ENCODE measurements at regions not wholly inside any gene's neighbourhood (a gene's known extent, or its start where the extent isn't known, plus 50 kb on each side); places are given as distances from the start of the nearest gene placed in this dataset.

DNA sequence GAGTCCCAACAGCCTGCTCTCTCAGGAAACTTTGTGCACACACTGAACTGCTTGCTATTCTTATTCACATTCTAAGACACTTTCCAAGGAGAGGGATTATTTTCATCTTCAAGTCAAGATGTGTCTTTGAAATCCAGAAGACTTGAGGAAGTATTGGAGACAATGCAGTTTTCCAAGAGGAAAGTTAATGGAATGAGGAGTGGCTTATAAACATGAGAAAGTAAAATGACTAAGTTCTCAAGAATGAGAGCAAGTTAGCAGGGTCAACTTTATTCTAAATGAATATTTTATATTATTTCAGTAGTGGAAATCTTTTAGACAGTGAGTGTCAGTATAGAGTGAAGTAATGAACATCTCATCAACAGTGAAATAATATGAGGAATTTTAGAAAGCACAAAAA is 1239.3 kb downstream of the MRPL39 start:
- ChIA-PET CTCF (no interaction called here), POLR2A (no interaction called here)
- H3K27ac ChIP-seq (ENCODE audit: extremely low read depth, low read depth, low read length), result no peak overlapping the region
- H3K4me3 ChIP-seq (ENCODE audit: low read depth, low read length), result no peak overlapping the region
- no peaks in the 10 kb centered on the region for H3K4me1 ChIP-seq (ENCODE audit: control insufficient read depth, insufficient read depth, low read length)
- no peak for TF ChIP-seq ZNF791 (tag by site-specific recombination; IDR thresholded peaks at IDR 0.05)
- no peak for TF ChIP-seq ZNF560 (tag by site-specific recombination; IDR thresholded peaks at IDR 0.05; ENCODE audit: borderline replicate concordance)
- no peak for TF ChIP-seq ZNF324 (tag by site-specific recombination; IDR thresholded peaks at IDR 0.05)
- no peak for TF ChIP-seq ZIC2 (tag by site-specific recombination; IDR thresholded peaks at IDR 0.05)
- TF ChIP-seq SALL2 (tag by site-specific recombination; IDR thresholded peaks at IDR 0.05; ENCODE audit: borderline replicate concordance), result no peak
- no peak for TF ChIP-seq GLIS1 (tag by site-specific recombination; IDR thresholded peaks at IDR 0.05)
- TF ChIP-seq ZNF501 (tag by site-specific recombination; IDR thresholded peaks at IDR 0.05), result no peak
- TF ChIP-seq ZNF768 (tag by site-specific recombination; IDR thresholded peaks at IDR 0.05), result no peak
- no peak for TF ChIP-seq ZNF335 (tag by site-specific recombination; conservative IDR thresholded peaks at IDR 0.05)
- TF ChIP-seq ZNF596 (tag by site-specific recombination; IDR thresholded peaks at IDR 0.05), result no peak
- no peaks in the 10 kb centered on the region for H3K9me3 ChIP-seq (ENCODE audit: control insufficient read depth, insufficient read depth, low read depth, low read length)
- no peaks in the 10 kb centered on the region for H3K36me3 ChIP-seq (ENCODE audit: control insufficient read depth in 2 of 2, insufficient read depth in 1 of 2, low read length in 2 of 2)

DNA sequence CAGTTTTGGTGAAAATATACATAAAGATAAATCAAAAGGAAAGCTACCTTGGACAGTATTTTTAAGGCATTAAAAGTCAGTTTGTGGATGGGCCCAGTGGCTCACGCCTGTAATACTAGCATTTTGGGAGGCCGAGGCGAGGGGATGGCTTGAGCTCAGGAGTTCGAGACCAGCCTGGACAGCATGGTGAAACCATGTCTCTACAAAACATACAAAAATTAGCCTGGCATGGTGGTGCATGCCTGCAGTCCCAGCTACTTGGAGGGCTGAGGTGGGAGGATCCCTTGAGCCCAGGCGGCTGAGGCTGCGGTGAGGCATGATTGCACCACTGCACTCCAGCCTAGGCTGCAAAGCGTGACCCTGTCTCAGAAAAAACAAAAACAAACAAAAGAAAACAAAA is 1253.8 kb downstream of the MRPL39 start:
- Histone ChIP-seq H3K4me1 (ENCODE audit: control insufficient read depth, insufficient read depth, low read length) (no peaks in the 10 kb centered on the region), H3K27ac (ENCODE audit: extremely low read depth, low read depth, low read length) (no peak overlapping the region), H3K9me3 (ENCODE audit: control insufficient read depth, insufficient read depth, low read depth, low read length) (no peaks in the 10 kb centered on the region), H3K4me3 (ENCODE audit: low read depth, low read length) (no peak overlapping the region), H3K36me3 (ENCODE audit: control insufficient read depth in 2 of 2, insufficient read depth in 1 of 2, low read length in 2 of 2) (no peaks in the 10 kb centered on the region)
- TF ChIP-seq OSR2 (tag by site-specific recombination; IDR thresholded peaks at IDR 0.05) (no peak), ZNF560 (tag by site-specific recombination; IDR thresholded peaks at IDR 0.05; ENCODE audit: borderline replicate concordance) (no peak), ZNF747 (tag by site-specific recombination; IDR thresholded peaks at IDR 0.05) (no peak), ZNF114 (tag by site-specific recombination; IDR thresholded peaks at IDR 0.05) (no peak), ZBTB20 (tag by site-specific recombination; IDR thresholded peaks at IDR 0.05) (no peak), ZNF335 (tag by site-specific recombination; conservative IDR thresholded peaks at IDR 0.05) (no peak), ZNF785 (tag by site-specific recombination; IDR thresholded peaks at IDR 0.05) (no peak), EGR2 (tag by site-specific recombination; IDR thresholded peaks at IDR 0.05; ENCODE audit: low read depth) (no peak), ZFP69B (tag by site-specific recombination; IDR thresholded peaks at IDR 0.05) (no peak), ZNF19 (tag by site-specific recombination; IDR thresholded peaks at IDR 0.05; ENCODE audit: low read depth) (no peak), ZNF324 (tag by site-specific recombination; IDR thresholded peaks at IDR 0.05) (no peak), TRIM28 (IDR thresholded peaks at IDR 0.05; ENCODE audit: borderline replicate concordance, low read length) (no peak)
- TF ChIP-seq, protein P1, sequence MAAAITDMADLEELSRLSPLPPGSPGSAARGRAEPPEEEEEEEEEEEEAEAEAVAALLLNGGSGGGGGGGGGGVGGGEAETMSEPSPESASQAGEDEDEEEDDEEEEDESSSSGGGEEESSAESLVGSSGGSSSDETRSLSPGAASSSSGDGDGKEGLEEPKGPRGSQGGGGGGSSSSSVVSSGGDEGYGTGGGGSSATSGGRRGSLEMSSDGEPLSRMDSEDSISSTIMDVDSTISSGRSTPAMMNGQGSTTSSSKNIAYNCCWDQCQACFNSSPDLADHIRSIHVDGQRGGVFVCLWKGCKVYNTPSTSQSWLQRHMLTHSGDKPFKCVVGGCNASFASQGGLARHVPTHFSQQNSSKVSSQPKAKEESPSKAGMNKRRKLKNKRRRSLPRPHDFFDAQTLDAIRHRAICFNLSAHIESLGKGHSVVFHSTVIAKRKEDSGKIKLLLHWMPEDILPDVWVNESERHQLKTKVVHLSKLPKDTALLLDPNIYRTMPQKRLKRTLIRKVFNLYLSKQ (tag by site-specific recombination; IDR thresholded peaks at IDR 0.05; ENCODE audit: borderline replicate concordance), result no peak
- TF ChIP-seq, protein P2, sequence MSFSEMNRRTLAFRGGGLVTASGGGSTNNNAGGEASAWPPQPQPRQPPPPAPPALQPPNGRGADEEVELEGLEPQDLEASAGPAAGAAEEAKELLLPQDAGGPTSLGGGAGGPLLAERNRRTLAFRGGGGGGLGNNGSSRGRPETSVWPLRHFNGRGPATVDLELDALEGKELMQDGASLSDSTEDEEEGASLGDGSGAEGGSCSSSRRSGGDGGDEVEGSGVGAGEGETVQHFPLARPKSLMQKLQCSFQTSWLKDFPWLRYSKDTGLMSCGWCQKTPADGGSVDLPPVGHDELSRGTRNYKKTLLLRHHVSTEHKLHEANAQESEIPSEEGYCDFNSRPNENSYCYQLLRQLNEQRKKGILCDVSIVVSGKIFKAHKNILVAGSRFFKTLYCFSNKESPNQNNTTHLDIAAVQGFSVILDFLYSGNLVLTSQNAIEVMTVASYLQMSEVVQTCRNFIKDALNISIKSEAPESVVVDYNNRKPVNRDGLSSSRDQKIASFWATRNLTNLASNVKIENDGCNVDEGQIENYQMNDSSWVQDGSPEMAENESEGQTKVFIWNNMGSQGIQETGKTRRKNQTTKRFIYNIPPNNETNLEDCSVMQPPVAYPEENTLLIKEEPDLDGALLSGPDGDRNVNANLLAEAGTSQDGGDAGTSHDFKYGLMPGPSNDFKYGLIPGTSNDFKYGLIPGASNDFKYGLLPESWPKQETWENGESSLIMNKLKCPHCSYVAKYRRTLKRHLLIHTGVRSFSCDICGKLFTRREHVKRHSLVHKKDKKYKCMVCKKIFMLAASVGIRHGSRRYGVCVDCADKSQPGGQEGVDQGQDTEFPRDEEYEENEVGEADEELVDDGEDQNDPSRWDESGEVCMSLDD (tag by site-specific recombination; IDR thresholded peaks at IDR 0.05), result no peak
- ChIA-PET POLR2A (no interaction called here), CTCF (interaction anchor here (0.6 kb wide), 1 partner anchor 930 kb away, joined by 3 read pairs; no protein-coding TSS in a partner anchor)

Data from HEK293 (cell line).